HEK293 (cell line): ENCODE measurements at regions not wholly inside any gene's neighbourhood (a gene's known extent, or its start where the extent isn't known, plus 50 kb on each side); places are given as distances from the start of the nearest gene placed in this dataset.

ENCODE experiments used
- CTCF ChIA-PET: fragments of 350-600 bp; formaldehyde crosslinking; extraction: SDS; loops from one replicate; lab custom pipeline; 2021; ENCODE audit warnings: antibody characterized with exemption; lab: Yijun Ruan, JAX
- POLR2A ChIA-PET: fragments of 300-600 bp; formaldehyde crosslinking; extraction: SDS; loops from one replicate; lab custom pipeline; 2020; ENCODE audit warnings: antibody characterized with exemption, inconsistent platforms; lab: Yijun Ruan, JAX
- H3K27ac ChIP-seq: fragments of 200-500 bp; sonication (Bioruptor generic); 2 replicates; pipeline ENCODE4 v1.5.1; 2014; ENCODE audit warnings: low read depth, low read length, control low read depth, inconsistent platforms; ENCODE audit errors: extremely low read depth
- H3K36me3 ChIP-seq, 2 experiments: fragments of 200-500 bp in 1 of 2; sonication (Bioruptor generic) in 1 of 2; 1 replicate in 1 of 2; 2 replicates in 1 of 2; pipeline ENCODE4 v1.5.1; 2014 to 2017; ENCODE audit warnings: inconsistent platforms in 2 of 2, low read length in 2 of 2; ENCODE audit not compliant: control insufficient read depth in 2 of 2, insufficient read depth in 1 of 2
- H3K4me1 ChIP-seq: fragments of 200-500 bp; sonication (Bioruptor generic); 2 replicates; pipeline ENCODE4 v1.5.1; 2014; ENCODE audit warnings: mild to moderate bottlenecking, low read length, inconsistent platforms; ENCODE audit not compliant: control insufficient read depth, insufficient read depth
- H3K4me3 ChIP-seq: 2 replicates; pipeline ENCODE4 v1.5.1; 2011; ENCODE audit warnings: low read depth, mild to moderate bottlenecking, control low read depth, low read length, moderate library complexity
- H3K9me3 ChIP-seq: fragments of 200-500 bp; sonication (Bioruptor generic); 2 replicates; pipeline ENCODE4 v1.5.1; 2014; ENCODE audit warnings: low read depth, low read length, inconsistent platforms; ENCODE audit not compliant: control insufficient read depth, insufficient read depth
- GLI4 ChIP-seq: fragments of 450-650 bp; formaldehyde crosslinking; IDR thresholded peaks from 2 replicates; pipeline ENCODE4 v1.5.1; 2016; ENCODE audit warnings: missing biosample characterization, missing genetic modification characterization
- GLIS1 ChIP-seq: fragments of 450-650 bp; formaldehyde crosslinking; IDR thresholded peaks from 2 replicates; pipeline ENCODE4 v1.5.1; 2016; ENCODE audit warnings: missing biosample characterization, missing genetic modification characterization
- HOXD13 ChIP-seq: sonication (generic); formaldehyde crosslinking; IDR thresholded peaks from 2 replicates; pipeline ENCODE4 v1.8.0; 2022; ENCODE audit warnings: missing genetic modification reagents, borderline replicate concordance
- IKZF3 ChIP-seq: fragments of 450-650 bp; IDR thresholded peaks from 2 replicates; pipeline ENCODE4 v1.5.0; 2018; ENCODE audit warnings: missing biosample characterization, mild to moderate bottlenecking, missing genetic modification characterization, moderate library complexity
- INSM2 ChIP-seq: fragments of 450-650 bp; formaldehyde crosslinking; IDR thresholded peaks from 2 replicates; pipeline ENCODE4 v1.5.1; 2016; ENCODE audit warnings: missing biosample characterization, missing genetic modification characterization
- KLF1 ChIP-seq: fragments of 450-650 bp; formaldehyde crosslinking; IDR thresholded peaks from 2 replicates; pipeline ENCODE4 v1.5.1; 2016; ENCODE audit warnings: missing biosample characterization, missing genetic modification characterization
- OSR2 ChIP-seq: fragments of 450-650 bp; formaldehyde crosslinking; IDR thresholded peaks from 2 replicates; pipeline ENCODE4 v1.5.1; 2016; ENCODE audit warnings: missing biosample characterization, missing genetic modification characterization
- PATZ1 ChIP-seq: fragments of 450-650 bp; formaldehyde crosslinking; IDR thresholded peaks from 2 replicates; pipeline ENCODE4 v1.5.1; 2016; ENCODE audit warnings: missing biosample characterization, missing genetic modification characterization
- REPIN1 ChIP-seq: fragments of 450-650 bp; formaldehyde crosslinking; IDR thresholded peaks from 2 replicates; pipeline ENCODE4 v1.5.1; 2017; ENCODE audit warnings: missing biosample characterization, missing genetic modification characterization, low read depth
- SCRT2 ChIP-seq: fragments of 450-650 bp; formaldehyde crosslinking; IDR thresholded peaks from 2 replicates; pipeline ENCODE4 v1.5.1; 2016; ENCODE audit warnings: missing biosample characterization, missing genetic modification characterization
- TRIM28 ChIP-seq: IDR thresholded peaks from 2 replicates; pipeline ENCODE4 v1.6.1; 2011; ENCODE audit warnings: low read length, control low read depth, borderline replicate concordance
- ZBTB10 ChIP-seq: fragments of 450-650 bp; formaldehyde crosslinking; IDR thresholded peaks from 2 replicates; pipeline ENCODE4 v1.5.1; 2016; ENCODE audit warnings: missing biosample characterization, missing genetic modification characterization
- ZFHX2 ChIP-seq: fragments of 450-650 bp; formaldehyde crosslinking; conservative IDR thresholded peaks from 2 replicates; pipeline ENCODE4 v1.5.1; 2016; ENCODE audit warnings: missing biosample characterization, missing genetic modification characterization
- ZIC2 ChIP-seq: fragments of 450-650 bp; formaldehyde crosslinking; IDR thresholded peaks from 2 replicates; pipeline ENCODE4 v1.5.1; 2016; ENCODE audit warnings: missing biosample characterization, missing genetic modification characterization
- ZNF140 ChIP-seq: fragments of 450-650 bp; formaldehyde crosslinking; IDR thresholded peaks from 2 replicates; pipeline ENCODE4 v1.5.1; 2016; ENCODE audit warnings: missing biosample characterization, missing genetic modification characterization
- ZNF148 ChIP-seq: fragments of 450-650 bp; formaldehyde crosslinking; IDR thresholded peaks from 2 replicates; pipeline ENCODE4 v1.5.0; 2017; ENCODE audit warnings: missing biosample characterization, missing genetic modification characterization, borderline replicate concordance
- ZNF155 ChIP-seq: fragments of 450-650 bp; formaldehyde crosslinking; IDR thresholded peaks from 2 replicates; pipeline ENCODE4 v1.5.1; 2016; ENCODE audit warnings: missing biosample characterization, missing genetic modification characterization
- ZNF184 ChIP-seq: fragments of 450-650 bp; IDR thresholded peaks from 2 replicates; pipeline ENCODE4 v1.5.1; 2018; ENCODE audit warnings: missing biosample characterization, mild to moderate bottlenecking, missing genetic modification characterization
- ZNF248 ChIP-seq: fragments of 450-650 bp; formaldehyde crosslinking; IDR thresholded peaks from 2 replicates; pipeline ENCODE4 v1.5.1; 2017; ENCODE audit warnings: missing biosample characterization, missing genetic modification characterization
- ZNF335 ChIP-seq: fragments of 450-650 bp; formaldehyde crosslinking; conservative IDR thresholded peaks from 2 replicates; pipeline ENCODE4 v1.5.1; 2016; ENCODE audit warnings: missing biosample characterization, missing genetic modification characterization
- ZNF416 ChIP-seq: fragments of 450-650 bp; formaldehyde crosslinking; IDR thresholded peaks from 2 replicates; pipeline ENCODE4 v1.5.1; 2016; ENCODE audit warnings: missing biosample characterization, missing genetic modification characterization
- ZNF433 ChIP-seq: fragments of 450-650 bp; formaldehyde crosslinking; IDR thresholded peaks from 2 replicates; pipeline ENCODE4 v1.5.1; 2016; ENCODE audit warnings: missing biosample characterization, missing genetic modification characterization, low read depth
- ZNF548 ChIP-seq: fragments of 450-650 bp; formaldehyde crosslinking; IDR thresholded peaks from 2 replicates; pipeline ENCODE4 v1.5.1; 2016; ENCODE audit warnings: missing biosample characterization, missing genetic modification characterization
- ZNF558 ChIP-seq: fragments of 450-650 bp; formaldehyde crosslinking; IDR thresholded peaks from 2 replicates; pipeline ENCODE4 v1.5.1; 2016; ENCODE audit warnings: missing biosample characterization, missing genetic modification characterization
- ZNF654 ChIP-seq: fragments of 450-650 bp; formaldehyde crosslinking; IDR thresholded peaks from 2 replicates; pipeline ENCODE4 v1.5.1; 2016; ENCODE audit warnings: low read depth, missing biosample characterization, missing genetic modification characterization
- ZNF664 ChIP-seq: fragments of 450-650 bp; formaldehyde crosslinking; IDR thresholded peaks from 2 replicates; pipeline ENCODE4 v1.5.1; 2016; ENCODE audit warnings: missing biosample characterization, missing genetic modification characterization
- ZNF76 ChIP-seq: fragments of 450-650 bp; formaldehyde crosslinking; IDR thresholded peaks from 2 replicates; pipeline ENCODE4; 2016; ENCODE audit warnings: low read depth, missing biosample characterization, missing genetic modification characterization, borderline replicate concordance
- ZNF837 ChIP-seq: fragments of 450-650 bp; formaldehyde crosslinking; IDR thresholded peaks from 2 replicates; pipeline ENCODE4 v1.5.1; 2016; ENCODE audit warnings: missing biosample characterization, missing genetic modification characterization

- TF ChIP-seq ZNF548 (tag by site-specific recombination): no peak
- TF ChIP-seq ZNF148 (tag by site-specific recombination): no peak
- no peak for TF ChIP-seq ZNF558 (tag by site-specific recombination)
- TF ChIP-seq REPIN1: no peak
- no peak for TF ChIP-seq ZNF155 (tag by site-specific recombination)
- TF ChIP-seq SCRT2 (tag by site-specific recombination): no peak
- TF ChIP-seq ZNF184 (tag by site-specific recombination): no peak
- no peak for TF ChIP-seq GLI4 (tag by site-specific recombination)
- TF ChIP-seq IKZF3 (tag by site-specific recombination): no peak
- TF ChIP-seq TRIM28: no peak
- TF ChIP-seq ZNF664 (tag by site-specific recombination): no peak
- TF ChIP-seq ZNF654 (tag by site-specific recombination): no peak
- no peak for TF ChIP-seq KLF1 (tag by site-specific recombination)
- no peak for TF ChIP-seq ZNF76
- TF ChIP-seq ZNF433 (tag by site-specific recombination): no peak
- no peak for TF ChIP-seq PATZ1
- no peak for TF ChIP-seq HOXD13 (CRISPR knock-in tag)
- TF ChIP-seq GLIS1 (tag by site-specific recombination): no peak
- no peaks in the 10 kb centered on the region for H3K36me3 ChIP-seq
- no peaks in the 10 kb centered on the region for H3K9me3 ChIP-seq
- CTCF ChIA-PET: interaction anchor here (0.6 to 1.1 kb wide), 3 partner anchors 10 to 314 kb away, joined by 3 to 5 read pairs (median 4); no protein-coding TSS in a partner anchor
- no peak overlapping the region for H3K27ac ChIP-seq
- H3K4me3 ChIP-seq: no peak overlapping the region
- POLR2A ChIA-PET: no interaction called here
- no peaks in the 10 kb centered on the region for H3K4me1 ChIP-seq
Measured at GRCh38 chr18:27673861-27674260, 488.8 kb upstream of the CHST9 start.

GRCh38 chr18:27668158-27668557 lies 483.1 kb upstream of the CHST9 start:
- CTCF ChIA-PET: no interaction called here
- TF ChIP-seq ZBTB10 (tag by site-specific recombination) (no peak), ZNF416 (tag by site-specific recombination) (no peak), ZNF837 (tag by site-specific recombination) (no peak), ZNF248 (tag by site-specific recombination) (no peak), ZNF548 (tag by site-specific recombination) (no peak), ZIC2 (tag by site-specific recombination) (no peak), REPIN1 (no peak), INSM2 (tag by site-specific recombination) (no peak), ZNF140 (tag by site-specific recombination) (no peak), ZNF335 (tag by site-specific recombination) (no peak), OSR2 (tag by site-specific recombination) (no peak), ZFHX2 (tag by site-specific recombination) (no peak)

More at GRCh38 chr18:27668158-27668557, 483.1 kb upstream of the CHST9 start:
- H3K4me3 ChIP-seq: no peak overlapping the region
- no peaks in the 10 kb centered on the region for H3K9me3 ChIP-seq
- H3K36me3 ChIP-seq: no peaks in the 10 kb centered on the region
- H3K27ac ChIP-seq: no peak overlapping the region
- H3K4me1 ChIP-seq: no peaks in the 10 kb centered on the region
- POLR2A ChIA-PET: no interaction called here
